Effector memory CD4-positive, alpha-beta T cell (primary cell): ENCODE measurements at regions not wholly inside any gene's neighbourhood (a gene's known extent, or its start where the extent isn't known, plus 50 kb on each side); places are given as distances from the start of the nearest gene placed in this dataset.
"Not testable (repeated sequence)": the region's sequence is repeated elsewhere in the genome, so short reads cannot be mapped to it uniquely, and the experiment has no call there.

Experiments
- DNase-seq, 3 donors: peaks; one replicate each; pipeline ENCODE4 v3.0.0-alpha.2; 2020
- H3K27ac ChIP-seq: 2 replicates; pipeline ENCODE4 v1.7.0; 2013; ENCODE audit warnings: mild to moderate bottlenecking, low read length, moderate library complexity; ENCODE audit not compliant: insufficient read depth, poor library complexity, severe bottlenecking
- H3K27me3 ChIP-seq: replicated peaks from 2 replicates; pipeline ENCODE4 v1.7.0; 2013; ENCODE audit warnings: mild to moderate bottlenecking, low read length; ENCODE audit not compliant: insufficient read depth, control insufficient read depth, poor library complexity, severe bottlenecking
- H3K36me3 ChIP-seq: 2 replicates; pipeline ENCODE4 v1.7.0; 2013; ENCODE audit warnings: mild to moderate bottlenecking, low read length, moderate library complexity; ENCODE audit not compliant: control insufficient read depth, insufficient read depth
- H3K4me1 ChIP-seq: 2 replicates; pipeline ENCODE4 v1.7.0; 2013; ENCODE audit warnings: low read length, mild to moderate bottlenecking; ENCODE audit not compliant: control insufficient read depth, insufficient read depth, poor library complexity, severe bottlenecking
- H3K4me3 ChIP-seq: 2 replicates; pipeline ENCODE4 v1.7.0; 2013; ENCODE audit warnings: low read length, low read depth, mild to moderate bottlenecking; ENCODE audit not compliant: insufficient read depth, poor library complexity, severe bottlenecking
- H3K9me3 ChIP-seq: 2 replicates; pipeline ENCODE4 v1.7.0; 2013; ENCODE audit warnings: mild to moderate bottlenecking, low read length, moderate library complexity; ENCODE audit not compliant: control insufficient read depth

GRCh38 chr4:27115221-27115620, 254.6 kb downstream of the STIM2 start:
- H3K27me3 ChIP-seq, result no peaks in the 10 kb centered on the region
- no peak for DNase-seq
- H3K4me1 ChIP-seq, result no peaks in the 10 kb centered on the region
- no peak overlapping the region for H3K4me3 ChIP-seq
- no peak overlapping the region for H3K27ac ChIP-seq
- no peaks in the 10 kb centered on the region for H3K36me3 ChIP-seq
- H3K9me3 ChIP-seq, result no peaks in the 10 kb centered on the region

DNA sequence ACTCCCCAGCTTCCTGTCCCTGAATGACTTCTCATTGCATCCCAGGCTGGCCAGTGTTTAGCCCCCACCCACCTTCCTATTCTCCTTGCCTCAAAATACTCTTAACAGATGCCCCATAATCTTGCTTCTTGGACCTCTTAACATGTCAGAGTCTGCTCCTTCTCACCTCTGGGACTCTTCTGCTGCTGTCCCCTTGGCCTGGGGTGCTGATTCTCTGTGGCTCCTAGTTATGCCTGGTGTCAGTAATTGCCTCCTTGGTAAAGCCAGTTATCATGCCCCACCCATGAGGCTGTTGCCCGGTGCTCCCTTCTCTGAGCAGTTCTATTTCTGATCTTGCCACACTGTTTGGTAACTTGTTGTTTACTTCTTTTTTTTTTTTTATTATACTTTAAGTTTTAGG, 256.8 kb downstream of the STIM2 start:
- H3K27me3 ChIP-seq, result no peaks in the 10 kb centered on the region
- no peaks in the 10 kb centered on the region for H3K4me1 ChIP-seq
- DNase-seq, result no peak
- H3K27ac ChIP-seq, result no peak overlapping the region
- H3K36me3 ChIP-seq, result no peaks in the 10 kb centered on the region
- H3K9me3 ChIP-seq, result no peaks in the 10 kb centered on the region
- no peak overlapping the region for H3K4me3 ChIP-seq

DNA sequence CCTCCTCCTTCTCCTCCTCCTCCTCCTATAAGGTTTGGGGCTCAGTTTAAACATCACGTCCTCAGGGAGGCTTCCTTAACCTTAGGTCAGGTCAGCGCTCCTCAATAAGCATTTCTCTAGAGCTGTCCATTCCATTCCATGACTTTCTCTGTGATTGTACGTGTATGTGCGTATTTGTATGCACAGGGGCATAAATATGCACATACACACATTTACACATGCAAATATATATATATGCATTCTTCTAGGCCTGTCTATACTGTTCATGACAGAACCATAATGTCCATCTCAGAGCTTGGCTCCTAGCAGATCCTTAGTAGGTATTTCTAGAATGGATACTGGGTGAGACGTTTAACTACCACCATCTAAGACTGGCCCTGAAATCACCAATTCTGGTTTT, 258.6 kb downstream of the STIM2 start:
- H3K4me3 ChIP-seq, result no peak overlapping the region
- H3K9me3 ChIP-seq, result no peaks in the 10 kb centered on the region
- H3K36me3 ChIP-seq, result no peaks in the 10 kb centered on the region
- DNase-seq, result no peak
- no peaks in the 10 kb centered on the region for H3K27me3 ChIP-seq
- H3K4me1 ChIP-seq, result no peaks in the 10 kb centered on the region
- no peak overlapping the region for H3K27ac ChIP-seq

GRCh38 chr4:27121830-27122229, 261.2 kb downstream of the STIM2 start:
- no peak overlapping the region for H3K4me3 ChIP-seq
- no peaks in the 10 kb centered on the region for H3K9me3 ChIP-seq
- no peaks in the 10 kb centered on the region for H3K4me1 ChIP-seq
- H3K27ac ChIP-seq, result no peak overlapping the region
- H3K36me3 ChIP-seq, result no peaks in the 10 kb centered on the region
- no peaks in the 10 kb centered on the region for H3K27me3 ChIP-seq
- no peak for DNase-seq

GRCh38 chr4:27123123-27123768, 262.6 kb downstream of the STIM2 start:
- Histone ChIP-seq H3K4me1 (no peaks in the 10 kb centered on the region), H3K27ac (no peak overlapping the region), H3K27me3 (no peaks in the 10 kb centered on the region), H3K4me3 (no peak overlapping the region), H3K36me3 (no peaks in the 10 kb centered on the region), H3K9me3 (no peaks in the 10 kb centered on the region)
- DNase-seq, result no peak

DNA sequence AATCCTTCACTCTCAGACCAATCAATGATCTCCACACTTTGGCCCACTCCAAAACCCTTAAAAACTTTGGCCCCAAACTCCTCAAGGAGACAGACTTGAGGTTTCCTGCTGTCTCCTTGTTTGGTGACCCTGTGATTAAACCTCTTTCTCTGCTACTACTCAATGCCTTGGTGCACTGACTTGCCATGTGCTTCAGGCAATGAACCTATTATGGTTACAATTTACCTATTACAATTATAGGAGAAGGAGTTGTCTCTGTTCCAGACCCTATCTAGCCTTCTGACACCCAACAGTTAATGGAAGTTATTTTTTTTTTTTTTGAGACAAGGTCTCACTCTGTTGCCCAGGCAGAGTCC, 263.1 kb downstream of the STIM2 start:
- DNase-seq, result no peak
- no peaks in the 10 kb centered on the region for H3K9me3 ChIP-seq
- no peak overlapping the region for H3K4me3 ChIP-seq
- H3K36me3 ChIP-seq, result no peaks in the 10 kb centered on the region
- H3K27ac ChIP-seq, result no peak overlapping the region
- no peaks in the 10 kb centered on the region for H3K4me1 ChIP-seq
- H3K27me3 ChIP-seq, result no peaks in the 10 kb centered on the region

DNA sequence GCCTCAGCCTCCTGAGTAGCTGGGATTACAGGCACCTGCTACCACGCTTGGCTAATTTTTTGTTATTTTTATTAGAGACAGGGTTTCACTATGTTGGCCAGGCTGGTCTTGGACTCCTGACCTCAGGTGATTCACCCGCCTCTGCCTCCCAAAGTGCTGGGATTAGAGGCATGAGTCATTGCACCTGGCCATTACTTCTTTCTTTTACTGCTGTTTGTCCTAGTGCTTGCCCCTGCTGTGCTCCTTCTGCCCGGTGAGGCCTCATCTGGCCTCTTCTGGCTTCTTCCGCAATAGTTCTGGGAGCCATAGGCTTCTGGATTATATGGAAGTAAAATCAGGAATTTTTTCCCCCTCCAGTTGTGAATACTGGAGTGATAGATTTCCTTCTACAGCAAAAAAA, 266.3 kb downstream of the STIM2 start:
- not testable (repeated sequence) for H3K27me3 ChIP-seq, H3K9me3 ChIP-seq, H3K4me1 ChIP-seq, DNase-seq, H3K27ac ChIP-seq, H3K4me3 ChIP-seq, H3K36me3 ChIP-seq

DNA sequence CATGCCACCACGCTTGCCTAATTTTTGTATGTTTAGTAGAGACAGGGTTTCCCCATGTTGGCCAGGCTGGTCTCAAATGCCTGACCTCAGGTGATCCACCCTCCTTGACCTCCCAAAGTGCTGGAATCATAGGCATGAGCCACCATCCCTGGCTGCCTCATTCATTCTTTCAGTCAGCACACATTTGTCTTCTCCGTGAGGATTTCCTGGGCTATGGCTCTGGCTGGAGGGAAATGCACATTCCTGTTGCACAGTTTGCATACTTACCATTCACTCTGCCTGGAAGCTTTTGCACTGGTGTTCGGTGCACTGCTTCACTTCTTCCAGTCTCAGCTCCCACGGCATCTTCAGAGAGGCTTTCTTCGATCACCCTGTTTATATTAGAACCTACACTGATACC, 267.8 kb downstream of the STIM2 start:
- DNase-seq, result no peak
- Histone ChIP-seq H3K9me3 (no peaks in the 10 kb centered on the region), H3K27me3 (no peaks in the 10 kb centered on the region), H3K27ac (no peak overlapping the region), H3K4me1 (no peaks in the 10 kb centered on the region), H3K36me3 (no peaks in the 10 kb centered on the region), H3K4me3 (no peak overlapping the region)

- DNase-seq, result no peak
These were observed 269.3 kb downstream of the STIM2 start for GRCh38 chr4:27129871-27130366.

DNA sequence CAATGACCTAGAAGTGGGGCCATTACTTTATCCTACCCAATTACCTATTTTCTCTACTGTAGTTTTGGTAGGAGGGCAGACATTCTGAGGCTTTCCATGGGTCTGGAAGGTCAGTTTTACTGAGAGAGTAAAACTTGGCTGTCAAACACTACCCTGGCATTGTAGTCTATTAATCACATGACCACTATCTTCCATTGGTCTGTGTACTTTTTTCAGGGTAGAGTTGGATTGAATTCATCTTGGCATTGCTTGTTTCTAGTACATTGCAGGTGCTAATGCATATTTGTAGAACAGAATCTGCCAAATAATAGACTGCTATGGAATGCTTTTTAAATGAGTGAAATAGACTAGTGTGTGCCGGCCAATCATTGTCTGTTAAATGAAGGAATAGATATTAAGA, 271.9 kb downstream of the STIM2 start:
- Histone ChIP-seq H3K27me3 (no peaks in the 10 kb centered on the region), H3K4me1 (no peaks in the 10 kb centered on the region), H3K4me3 (no peak overlapping the region), H3K27ac (no peak overlapping the region), H3K36me3 (no peaks in the 10 kb centered on the region), H3K9me3 (no peaks in the 10 kb centered on the region)
- no peak for DNase-seq

More at GRCh38 chr4:27129871-27130366, 269.3 kb downstream of the STIM2 start:
- Histone ChIP-seq H3K27ac (no peak overlapping the region), H3K36me3 (no peaks in the 10 kb centered on the region), H3K4me3 (no peak overlapping the region), H3K27me3 (no peaks in the 10 kb centered on the region), H3K4me1 (no peaks in the 10 kb centered on the region), H3K9me3 (no peaks in the 10 kb centered on the region)
